Right forelimb (tissue), 1 donor: ENCODE measurements at regions not wholly inside any gene's neighbourhood (a gene's known extent, or its start where the extent isn't known, plus 50 kb on each side); places are given as distances from the start of the nearest gene placed in this dataset.
"Not testable (repeated sequence)": the region's sequence is repeated elsewhere in the genome, so short reads cannot be mapped to it uniquely, and the experiment has no call there.

Experiments used
- DNase-seq: peaks from one replicate; pipeline ENCODE4 v3.0.0-alpha.2; 2018

- DNase-seq: no peak
These were observed 217.4 kb upstream of the KCNK2 start for GRCh38 chr1:214864896-214865688.

GRCh38 chr1:214870426-214870825 lies 212.1 kb upstream of the KCNK2 start:
- DNase-seq: not testable (repeated sequence)

GRCh38 chr1:214880956-214881355 lies 201.6 kb upstream of the KCNK2 start:
- DNase-seq: no peak

- DNase-seq: no peak
These were observed 199.9 kb upstream of the KCNK2 start for GRCh38 chr1:214882616-214883015.

GRCh38 chr1:214895011-214895600 lies 187.4 kb upstream of the KCNK2 start:
- no peak for DNase-seq

GRCh38 chr1:214896921-214897320 lies 185.6 kb upstream of the KCNK2 start:
- no peak for DNase-seq

GRCh38 chr1:214897581-214897980 lies 185.0 kb upstream of the KCNK2 start:
- no peak for DNase-seq

DNA sequence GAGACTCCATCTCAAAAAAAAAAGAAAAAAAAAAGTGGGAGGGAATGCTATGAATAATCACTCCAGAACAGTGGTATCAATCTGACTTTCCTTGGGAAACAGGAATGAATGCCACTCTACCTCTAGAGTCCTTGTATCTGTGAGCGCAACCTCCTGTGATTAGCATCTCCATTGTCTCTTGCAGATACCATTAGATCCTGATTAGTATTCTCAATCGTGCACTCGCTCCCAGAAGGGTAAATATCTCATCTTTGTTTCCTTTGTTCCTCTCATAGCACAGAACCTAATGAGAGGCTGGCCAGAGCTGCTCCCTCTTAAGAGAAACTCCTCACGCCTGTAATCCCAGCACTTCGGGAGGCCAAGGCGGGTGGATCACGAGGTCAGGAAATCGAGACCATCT lies 184.4 kb upstream of the KCNK2 start:
- no peak for DNase-seq

- DNase-seq: no peak
These were observed 183.8 kb upstream of the KCNK2 start for GRCh38 chr1:214898718-214899117.

DNA sequence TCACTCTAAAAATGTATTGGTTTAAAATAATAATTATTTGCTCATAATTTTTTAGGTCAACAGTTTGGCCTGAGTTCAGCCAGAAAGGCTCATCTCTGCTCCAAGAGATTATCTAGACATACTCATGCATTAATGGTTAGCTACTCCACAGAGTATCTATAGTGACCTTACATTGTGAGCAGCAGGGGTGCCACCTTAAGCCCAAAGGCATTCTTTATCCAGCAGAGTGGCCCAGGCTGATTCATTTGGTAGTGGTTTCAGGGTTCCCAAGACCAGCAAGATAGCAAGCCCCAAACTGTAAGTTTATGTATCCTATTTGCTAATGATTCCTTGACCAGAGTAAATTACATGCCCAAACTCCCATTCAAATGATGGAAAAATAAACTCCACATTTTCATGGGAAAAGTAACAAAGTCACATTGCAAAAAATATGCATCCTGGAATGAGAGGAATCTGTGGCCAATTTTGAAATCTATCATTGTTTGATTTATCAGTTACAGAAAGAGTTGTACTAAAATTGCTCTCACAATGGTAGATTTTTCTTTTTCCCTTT lies 182.6 kb upstream of the KCNK2 start:
- no peak for DNase-seq

- no peak for DNase-seq
These were observed 181.9 kb upstream of the KCNK2 start for GRCh38 chr1:214900590-214900989.

DNA sequence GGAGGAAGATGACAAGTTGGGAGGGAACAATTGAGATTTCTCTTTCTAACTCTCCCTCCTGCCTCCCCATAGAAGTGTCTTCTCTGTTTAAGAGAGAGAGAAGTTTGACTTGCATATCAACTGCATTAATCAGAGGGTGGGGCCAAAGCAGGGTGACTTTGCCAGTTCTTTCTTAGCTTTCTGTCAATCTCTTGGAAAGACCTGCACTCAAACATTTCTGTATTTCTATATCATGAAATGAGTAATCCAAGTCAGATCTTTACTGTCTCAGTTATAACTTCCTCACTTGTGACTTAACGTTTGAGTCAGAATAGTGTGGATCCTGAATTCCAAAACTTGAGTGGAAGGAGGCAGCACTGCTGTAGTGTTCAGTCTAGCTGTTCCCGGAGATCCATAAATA lies 180.8 kb upstream of the KCNK2 start:
- no peak for DNase-seq

DNA sequence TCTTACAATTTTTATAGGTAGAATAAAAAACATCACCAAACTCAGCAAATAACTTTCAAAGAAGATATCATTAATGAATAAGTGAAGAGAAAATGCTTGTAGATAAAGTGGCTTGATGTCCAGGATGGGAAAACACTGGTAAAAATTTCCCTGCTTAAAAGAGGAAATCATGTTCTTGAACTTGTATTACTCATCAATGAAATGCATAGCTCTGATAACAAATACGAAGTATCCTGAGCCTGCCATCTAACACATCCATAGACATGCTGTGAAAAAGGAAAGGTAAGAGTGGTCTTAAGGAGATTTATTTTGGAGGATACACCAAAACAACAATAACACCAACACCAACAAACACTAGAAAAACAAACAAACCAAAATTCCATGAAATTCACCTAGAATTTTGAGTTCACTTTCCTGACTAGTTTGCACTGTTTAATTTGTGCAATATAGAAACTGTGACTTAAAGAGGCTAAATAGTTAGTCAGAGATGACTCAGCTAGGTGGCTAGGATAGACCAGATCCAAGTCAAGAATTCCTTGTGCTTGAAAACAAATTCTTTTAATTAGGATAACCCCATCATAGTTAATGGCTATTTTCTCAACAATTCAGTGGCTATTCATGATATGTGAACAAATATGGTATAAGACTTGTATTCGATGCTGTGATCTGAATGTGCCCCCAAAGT lies 179.8 kb upstream of the KCNK2 start:
- no peak for DNase-seq

DNA sequence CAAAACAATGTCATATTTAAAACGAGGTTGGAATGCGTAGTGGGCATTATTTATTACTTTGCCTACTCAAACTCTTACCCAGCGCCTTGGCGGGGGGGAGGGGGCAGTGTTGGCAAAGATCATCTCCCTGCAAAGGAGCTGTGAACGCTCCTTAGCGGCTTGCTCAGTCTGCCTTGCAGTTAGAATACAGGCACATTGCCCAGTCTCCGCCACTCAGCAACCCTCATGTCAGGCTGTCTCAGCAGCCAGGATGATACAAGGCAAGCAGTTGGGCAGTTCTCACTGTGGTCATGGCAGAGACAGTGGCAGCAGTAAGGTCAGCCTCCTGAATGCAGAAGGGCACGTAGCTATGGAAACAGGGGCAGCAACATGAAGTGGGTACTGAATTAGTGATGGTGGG lies 170.4 kb upstream of the KCNK2 start:
- DNase-seq: no peak

GRCh38 chr1:214913966-214914365 lies 168.6 kb upstream of the KCNK2 start:
- no peak for DNase-seq

GRCh38 chr1:214917081-214917635 lies 165.4 kb upstream of the KCNK2 start:
- no peak for DNase-seq

GRCh38 chr1:214918745-214919144 lies 163.8 kb upstream of the KCNK2 start:
- no peak for DNase-seq

DNA sequence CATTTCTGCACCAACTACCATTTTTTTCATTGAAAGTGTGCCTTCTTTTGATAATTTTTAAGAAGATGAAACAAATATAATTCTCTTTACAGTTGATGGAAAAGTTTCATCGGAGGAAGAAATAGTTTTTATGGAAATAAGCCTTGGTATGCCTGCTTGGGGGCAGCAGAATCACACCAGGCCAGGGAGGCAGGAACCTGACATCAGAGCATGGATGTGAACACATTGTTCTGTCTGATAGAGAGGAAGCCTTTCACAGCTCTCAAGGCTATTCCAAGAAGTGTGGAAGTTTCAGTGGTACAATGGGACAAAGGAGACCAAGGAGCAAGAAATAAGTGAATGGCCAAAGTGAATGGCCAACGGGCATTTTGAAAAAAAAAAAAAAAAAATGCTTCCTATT lies 162.2 kb upstream of the KCNK2 start:
- DNase-seq: no peak

- DNase-seq: no peak
These were observed 159.1 kb upstream of the KCNK2 start for GRCh38 chr1:214923278-214923915.

GRCh38 chr1:214927796-214928195 lies 154.7 kb upstream of the KCNK2 start:
- no peak for DNase-seq

DNA sequence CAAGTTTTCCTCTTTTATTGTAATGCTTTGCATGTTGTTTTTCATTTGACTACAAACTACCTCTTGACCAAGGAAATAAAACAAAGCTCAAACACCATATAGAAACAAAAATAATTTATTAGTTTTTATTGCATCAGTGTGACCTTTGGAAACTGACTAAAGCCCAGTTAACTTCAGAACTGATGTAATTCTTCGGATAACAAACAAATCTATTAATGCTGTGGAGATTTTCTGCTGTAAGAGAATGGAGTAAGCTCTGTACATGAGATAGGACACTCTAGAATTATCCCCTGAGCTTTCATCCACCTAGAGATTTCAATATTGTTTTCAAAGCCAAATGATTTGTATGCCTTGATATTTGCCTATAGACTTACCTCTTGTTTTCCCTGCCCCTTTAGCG lies 154.0 kb upstream of the KCNK2 start:
- no peak for DNase-seq

DNA sequence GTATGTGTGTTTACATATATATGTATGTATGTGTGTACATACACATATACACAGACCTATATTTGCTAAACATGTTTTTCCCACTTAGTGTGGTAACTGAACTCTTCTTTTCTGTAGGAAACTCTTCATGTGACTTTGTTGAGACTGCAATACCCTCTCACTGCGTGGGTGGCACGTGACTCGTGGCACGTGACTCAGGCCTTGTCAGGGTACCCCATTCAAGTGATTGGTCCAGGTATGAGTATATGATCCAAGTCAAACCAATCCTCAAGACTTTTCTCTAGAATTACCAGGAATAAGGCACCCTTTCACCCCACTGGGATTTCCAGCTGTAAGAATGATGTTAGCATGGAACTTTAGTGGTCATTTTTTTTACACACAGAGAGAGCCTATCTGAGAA lies 149.2 kb upstream of the KCNK2 start:
- no peak for DNase-seq

DNA sequence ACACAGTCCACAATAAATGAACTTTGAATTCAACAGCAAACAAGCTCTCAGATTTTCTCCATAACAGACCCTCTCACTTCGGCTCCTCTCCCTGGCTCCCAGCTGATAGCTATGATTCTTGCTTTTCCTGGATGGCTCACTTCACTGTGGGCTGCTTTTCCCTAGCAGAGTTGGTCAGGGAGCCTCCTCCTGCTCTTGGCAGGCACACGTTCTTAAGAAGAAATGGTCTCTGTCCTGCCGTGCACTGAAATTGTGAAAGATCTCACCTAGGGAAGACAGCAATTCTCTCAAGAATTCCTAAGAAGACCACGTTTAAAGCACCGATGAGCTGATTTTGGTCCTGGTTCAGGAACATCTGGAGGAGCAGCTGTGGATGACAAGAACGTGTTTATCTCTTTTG lies 148.5 kb upstream of the KCNK2 start:
- DNase-seq: no peak
